Gastroesophageal sphincter (tissue), 4 donors: ENCODE measurements at regions not wholly inside any gene's neighbourhood (a gene's known extent, or its start where the extent isn't known, plus 50 kb on each side); places are given as distances from the start of the nearest gene placed in this dataset.

Experiments used
- ATAC-seq: fragments of 150-250 bp; one replicate; pipeline ENCODE4 v1.9.1; 2016; ENCODE audit warnings: mild to moderate bottlenecking, moderate library complexity
- H3K27ac ChIP-seq, 4 donors: fragments of 200-600 bp; sonication (generic) in 3 of 4; 1 replicate in 3 of 4; 2 replicates in 1 of 4; pipeline ENCODE4 v1.5.1; 2016 to 2019
- H3K27me3 ChIP-seq: fragments of 200-600 bp; sonication (generic); one replicate; pipeline ENCODE4 v1.5.1; 2019
- H3K36me3 ChIP-seq, 2 donors: fragments of 200-600 bp; sonication (generic); one replicate each; pipeline ENCODE4 v1.5.1; 2019; ENCODE audit warnings: control low read depth in 1 of 2
- H3K4me1 ChIP-seq, 3 donors: fragments of 200-600 bp; sonication (generic); 1 replicate in 2 of 3; 2 replicates in 1 of 3; pipeline ENCODE4 v1.5.1; 2016 to 2019; ENCODE audit warnings: control low read depth in 2 of 3
- H3K4me3 ChIP-seq, 2 donors: fragments of 200-600 bp; sonication (generic); one replicate each; pipeline ENCODE4 v1.5.1; 2019; ENCODE audit warnings: mild to moderate bottlenecking in 1 of 2, moderate library complexity in 1 of 2
- H3K9me3 ChIP-seq, 3 donors: fragments of 200-600 bp; sonication (generic); one replicate each; pipeline ENCODE4 v1.5.1; 2017 to 2019; ENCODE audit warnings: control low read depth in 2 of 3
- CTCF ChIP-seq, 4 experiments: fragments of 200-600 bp in 2 of 4; fragments of 450-650 bp in 2 of 4; sonication (generic) in 1 of 4; IDR thresholded peaks; one replicate each; pipeline ENCODE4 v1.5.1; 2017 to 2019; ENCODE audit warnings: antibody characterized with exemption in 4 of 4, mild to moderate bottlenecking in 2 of 4, moderate library complexity in 2 of 4
- EP300 ChIP-seq: sonication (generic); formaldehyde crosslinking; IDR thresholded peaks from one replicate; pipeline ENCODE4 v1.6.1; 2017; ENCODE audit warnings: antibody characterized with exemption, mild to moderate bottlenecking
- POLR2A ChIP-seq, 2 donors: fragments of 450-650 bp; IDR thresholded peaks; one replicate each; pipeline ENCODE4 v1.6.1; 2017; ENCODE audit warnings: antibody characterized with exemption in 2 of 2, mild to moderate bottlenecking in 2 of 2, moderate library complexity in 1 of 2
- POLR2AphosphoS5 ChIP-seq: sonication (generic); formaldehyde crosslinking; IDR thresholded peaks from one replicate; pipeline ENCODE4 v1.6.1; 2017; ENCODE audit warnings: antibody characterized with exemption
- WGBS, 2 donors: methylation state at CpG; one replicate each; pipeline ENCODE4 v1.1.5; 2018; ENCODE audit warnings: low coverage in 1 of 2; 5-methylcytosine and 5-hydroxymethylcytosine counted together

GRCh38 chr11:26198532-26199096 lies 133.3 kb upstream of the ANO3 start:
- no peak for TF ChIP-seq CTCF (IDR thresholded peaks at IDR 0.05)
- TF ChIP-seq EP300 = no peak
- TF ChIP-seq POLR2A (IDR thresholded peaks at IDR 0.05) = no peak
- TF ChIP-seq POLR2AphosphoS5 = no peak
- Histone ChIP-seq H3K27ac (no peak overlapping the region), H3K36me3 (no peaks in the 10 kb centered on the region), H3K4me3 (no peak overlapping the region), H3K9me3 (no peaks in the 10 kb centered on the region), H3K4me1 (no peaks in the 10 kb centered on the region), H3K27me3 (no peaks in the 10 kb centered on the region)
- no peak for ATAC-seq
- WGBS, 2 donors = 79 to 80% methylated on average over 1 to 4 of the region's 4 CpGs

- Histone ChIP-seq H3K4me1 (no peaks in the 10 kb centered on the region), H3K4me3 (no peak overlapping the region), H3K9me3 (no peaks in the 10 kb centered on the region), H3K27me3 (no peaks in the 10 kb centered on the region), H3K36me3 (no peaks in the 10 kb centered on the region), H3K27ac (no peak overlapping the region)
- TF ChIP-seq EP300 (no peak), POLR2A (IDR thresholded peaks at IDR 0.05) (no peak), POLR2AphosphoS5 (no peak), CTCF (IDR thresholded peaks at IDR 0.05) (no peak)
- WGBS, 2 donors = 61 to 73% methylated on average over 4 of the region's 4 CpGs
- no peak for ATAC-seq
Measured at GRCh38 chr11:26199331-26200095, 132.4 kb upstream of the ANO3 start.

DNA sequence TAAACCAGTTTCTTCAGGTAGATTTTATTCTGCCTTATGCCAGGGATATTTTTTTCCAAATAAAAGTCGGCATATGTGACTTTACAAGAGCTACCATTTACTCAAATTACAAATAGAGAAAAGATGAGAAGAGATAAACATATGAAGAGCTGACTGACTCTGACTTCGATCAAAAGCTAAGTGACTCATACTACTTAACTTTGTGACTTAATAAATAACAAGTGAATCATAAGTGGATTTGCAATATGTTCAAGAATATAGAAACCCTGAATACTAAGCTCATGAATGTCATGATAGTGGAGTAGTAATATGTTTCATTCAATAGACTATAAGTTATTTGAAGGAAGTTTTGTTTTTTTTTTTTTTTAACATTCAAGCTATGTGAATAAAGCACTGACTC lies 130.5 kb upstream of the ANO3 start:
- Histone ChIP-seq H3K9me3 (no peaks in the 10 kb centered on the region), H3K27me3 (no peaks in the 10 kb centered on the region), H3K27ac (no peak overlapping the region), H3K4me1 (no peaks in the 10 kb centered on the region), H3K36me3 (no peaks in the 10 kb centered on the region), H3K4me3 (no peak overlapping the region)
- 39 to 62% methylated on average over 2 of the region's 2 CpGs for WGBS, 2 donors
- TF ChIP-seq EP300 (no peak), POLR2AphosphoS5 (no peak), CTCF (IDR thresholded peaks at IDR 0.05) (no peak)
- ATAC-seq = no peak

DNA sequence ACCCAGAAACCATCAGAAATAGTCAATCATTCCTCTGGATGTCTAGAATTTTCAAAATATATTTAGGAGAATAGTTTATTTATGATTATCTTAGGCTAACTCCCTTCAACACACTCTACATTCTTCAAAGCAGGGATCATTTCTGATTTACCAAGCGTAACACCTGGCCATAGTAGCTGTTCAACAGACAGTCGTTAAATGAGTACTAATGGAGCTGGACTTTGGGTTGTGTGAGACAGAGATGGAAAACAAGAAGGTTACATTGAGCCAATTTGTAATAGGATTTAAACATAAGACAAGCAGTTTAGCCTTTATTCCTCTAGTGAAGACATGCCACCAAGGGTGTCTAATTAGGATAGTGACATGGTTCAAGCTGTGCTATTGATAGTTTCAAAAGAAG lies 129.2 kb upstream of the ANO3 start:
- 91 to 95% methylated on average over 2 of the region's 2 CpGs for WGBS, 2 donors
- no peaks in the 10 kb centered on the region for H3K36me3 ChIP-seq
- no peaks in the 10 kb centered on the region for H3K9me3 ChIP-seq
- no peak for ATAC-seq
- H3K27ac ChIP-seq = no peak overlapping the region
- TF ChIP-seq CTCF (IDR thresholded peaks at IDR 0.05) = no peak
- no peak for TF ChIP-seq POLR2AphosphoS5
- TF ChIP-seq EP300 = no peak
- no peak for TF ChIP-seq POLR2A (IDR thresholded peaks at IDR 0.05)
- H3K4me1 ChIP-seq = no peaks in the 10 kb centered on the region
- no peaks in the 10 kb centered on the region for H3K27me3 ChIP-seq
- H3K4me3 ChIP-seq = no peak overlapping the region

DNA sequence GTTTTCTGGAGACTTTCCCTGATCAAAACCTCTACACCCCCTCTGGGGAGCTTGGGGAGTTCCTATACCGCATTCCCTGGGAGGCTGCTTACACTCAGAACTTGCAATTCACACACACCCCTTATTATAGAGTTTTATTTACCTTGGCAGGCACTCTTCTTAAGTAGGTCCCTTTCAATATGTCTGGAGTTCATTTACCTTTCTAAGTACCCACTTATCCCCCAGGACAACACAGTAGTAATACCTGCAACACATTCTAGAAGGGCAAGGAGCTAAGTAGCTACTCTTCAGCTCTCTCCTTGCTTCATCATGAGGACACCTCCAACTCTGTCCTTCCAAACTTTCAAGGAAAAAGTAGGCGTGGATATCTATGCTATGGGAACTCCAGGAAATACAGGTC lies 127.8 kb upstream of the ANO3 start:
- TF ChIP-seq EP300 (no peak), POLR2AphosphoS5 (no peak), CTCF (IDR thresholded peaks at IDR 0.05) (no peak), POLR2A (IDR thresholded peaks at IDR 0.05) (no peak)
- no peak for ATAC-seq

More for the DNA sequence above, 127.8 kb upstream of the ANO3 start:
- no peaks in the 10 kb centered on the region for H3K4me1 ChIP-seq
- WGBS, 2 donors = 60 to 83% methylated on average over 2 of the region's 2 CpGs
- H3K27ac ChIP-seq = no peak overlapping the region
- H3K9me3 ChIP-seq = no peaks in the 10 kb centered on the region
- H3K36me3 ChIP-seq = no peaks in the 10 kb centered on the region
- no peak overlapping the region for H3K4me3 ChIP-seq
- H3K27me3 ChIP-seq = no peaks in the 10 kb centered on the region
